ENCODE measurements at regions not wholly inside any gene's neighbourhood (a gene's known extent, or its start where the extent isn't known, plus 50 kb on each side); places are given as distances from the start of the nearest gene placed in this dataset.

- Histone ChIP-seq H3K27me3 (ENCODE audit: insufficient read depth, poor library complexity, severe bottlenecking) (peaks cover 4% of the 10 kb centered on the region), H3K27ac (replicated peaks) (no peak overlapping the region), H3K4me3 (replicated peaks; ENCODE audit: insufficient read depth, low read length) (peak overlapping the region; percentile 80)
- DNase-seq (ENCODE audit: low read depth in 1 of 2, low spot score in 1 of 2): peak in 1 of 2 experiments; percentile 9
- no peak for TF ChIP-seq CTCF (IDR thresholded peaks at IDR 0.05; ENCODE audit: insufficient read depth, low read length)
- no peak for TF ChIP-seq GABPA (IDR thresholded peaks at IDR 0.05; ENCODE audit: low read depth)
- no peak for TF ChIP-seq SPI1 (IDR thresholded peaks at IDR 0.05; ENCODE audit: borderline replicate concordance, low read depth)
- TF ChIP-seq REST (IDR thresholded peaks at IDR 0.05; ENCODE audit: insufficient replicate concordance, low read depth): no peak
- no peak for TF ChIP-seq POLR2AphosphoS5 (IDR thresholded peaks at IDR 0.05; ENCODE audit: low read depth)
These were observed 2185.9 kb upstream of the TENM3 start for GRCh38 chr4:180057299-180057721.

DNA sequence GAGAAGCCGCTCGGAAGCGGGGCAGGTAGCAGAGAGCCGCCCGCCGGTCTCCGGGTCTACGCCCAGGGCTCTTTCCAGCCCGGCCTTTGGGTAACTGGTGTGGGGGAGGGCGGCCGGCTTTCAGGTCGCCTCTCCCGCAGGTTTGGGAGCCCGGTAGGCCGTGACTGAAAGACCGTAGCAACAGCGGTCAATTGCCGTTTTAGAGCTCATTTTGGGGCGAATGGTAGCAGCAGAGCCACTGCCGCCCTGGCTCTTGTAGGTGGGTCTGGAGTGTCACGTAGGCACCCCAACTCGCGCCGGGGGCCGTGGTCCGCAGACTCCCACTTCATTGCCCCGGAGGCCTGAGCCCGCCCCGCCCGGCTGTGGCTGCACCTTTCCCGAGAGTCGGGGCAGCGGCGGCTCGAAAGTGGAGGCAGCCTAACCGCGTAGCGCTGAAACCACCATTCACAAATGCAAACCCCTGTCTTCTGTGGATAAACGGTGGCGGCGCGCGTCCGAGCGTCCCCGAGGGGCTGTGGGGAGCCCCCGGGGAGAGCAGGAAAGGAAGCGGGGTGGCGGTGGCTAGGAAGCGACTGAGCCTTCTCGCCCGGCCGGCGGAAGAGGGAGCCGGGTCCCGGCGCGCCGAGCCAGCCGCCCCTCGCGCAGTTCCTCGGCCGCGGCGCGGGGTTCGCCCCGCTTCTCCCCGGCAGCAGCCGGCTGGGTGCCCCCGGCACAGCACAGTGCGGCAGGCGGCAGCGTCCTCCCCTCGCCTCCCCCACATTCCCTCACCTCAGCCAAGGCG lies 2185.1 kb upstream of the TENM3 start:
- Histone ChIP-seq H3K27ac (replicated peaks) (peak overlapping the region; percentile 60), H3K4me3 (replicated peaks; ENCODE audit: insufficient read depth, low read length) (peak overlapping the region; percentile 80), H3K27me3 (ENCODE audit: insufficient read depth, poor library complexity, severe bottlenecking) (peaks cover 4% of the 10 kb centered on the region)
- peak in 1 of 2 experiments; percentile 29 for DNase-seq (ENCODE audit: low read depth in 1 of 2, low spot score in 1 of 2)
- TF ChIP-seq SPI1 (IDR thresholded peaks at IDR 0.05; ENCODE audit: borderline replicate concordance, low read depth) (no peak), CTCF (IDR thresholded peaks at IDR 0.05; ENCODE audit: insufficient read depth, low read length) (no peak), REST (IDR thresholded peaks at IDR 0.05; ENCODE audit: insufficient replicate concordance, low read depth) (no peak), POLR2AphosphoS5 (IDR thresholded peaks at IDR 0.05; ENCODE audit: low read depth) (no peak), GABPA (IDR thresholded peaks at IDR 0.05; ENCODE audit: low read depth) (no peak)

DNA sequence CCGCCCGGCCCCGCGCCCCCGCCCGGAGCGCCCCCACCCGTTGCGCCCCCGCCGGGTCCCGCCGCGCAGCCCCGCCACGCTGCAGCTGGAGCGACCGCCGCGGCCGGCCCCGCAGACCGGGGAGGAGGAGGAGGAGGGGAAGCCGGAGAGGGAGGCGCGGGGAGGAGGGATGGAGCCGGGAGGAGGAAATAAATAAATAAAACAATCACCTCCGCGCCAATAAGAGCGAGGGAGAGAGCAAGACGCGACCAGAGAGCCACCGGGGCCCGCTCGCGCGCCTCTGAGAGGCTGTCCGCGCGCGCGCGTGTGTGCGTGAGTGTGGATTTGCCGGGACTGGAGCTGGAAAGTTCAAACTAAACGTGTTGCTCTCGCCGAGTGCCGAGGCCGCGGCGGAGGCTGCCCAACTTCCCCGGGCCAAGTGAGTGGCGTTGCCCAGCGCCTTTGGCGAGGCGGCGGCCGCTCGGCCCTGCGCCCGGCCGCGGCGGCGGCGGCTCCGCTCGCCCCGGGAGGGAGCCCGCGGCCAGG lies 2184.4 kb upstream of the TENM3 start:
- TF ChIP-seq POLR2AphosphoS5 (IDR thresholded peaks at IDR 0.05; ENCODE audit: low read depth) (no peak; the same call in 1 of the 2 replicates), SPI1 (IDR thresholded peaks at IDR 0.05; ENCODE audit: borderline replicate concordance, low read depth) (no peak), GABPA (IDR thresholded peaks at IDR 0.05; ENCODE audit: low read depth) (no peak), CTCF (IDR thresholded peaks at IDR 0.05; ENCODE audit: insufficient read depth, low read length) (no peak), REST (IDR thresholded peaks at IDR 0.05; ENCODE audit: insufficient replicate concordance, low read depth) (no peak)
- peak in 1 of 2 experiments; percentile 49 for DNase-seq (ENCODE audit: low read depth in 1 of 2, low spot score in 1 of 2)
- Histone ChIP-seq H3K27me3 (ENCODE audit: insufficient read depth, poor library complexity, severe bottlenecking) (peaks cover 4% of the 10 kb centered on the region), H3K4me3 (replicated peaks; ENCODE audit: insufficient read depth, low read length) (peak overlapping the region; percentile 80), H3K27ac (replicated peaks) (peak overlapping the region; percentile 41)

All from HL-60 (cell line).